AG04449 (cell line): ENCODE measurements at regions not wholly inside any gene's neighbourhood (a gene's known extent, or its start where the extent isn't known, plus 50 kb on each side); places are given as distances from the start of the nearest gene placed in this dataset.

Source experiments
- CTCF ChIA-PET: fragments of 350-600 bp; formaldehyde crosslinking; extraction: SDS; loops from one replicate; lab custom pipeline; 2021; ENCODE audit warnings: antibody characterized with exemption; lab: Yijun Ruan, JAX
- POLR2A ChIA-PET: fragments of 400-600, 350-600 bp; formaldehyde crosslinking; extraction: SDS; loops from one replicate; lab custom pipeline; 2020; ENCODE audit warnings: antibody characterized with exemption, inconsistent platforms; lab: Yijun Ruan, JAX
- DNase-seq: peaks from one replicate; pipeline ENCODE4 v3.0.0-alpha.2; 2010; ENCODE audit warnings: low read depth, low spot score
- H3K4me3 ChIP-seq: 2 replicates; pipeline ENCODE4 v1.5.1; 2011; ENCODE audit warnings: low read depth, mild to moderate bottlenecking, control low read depth, low read length
- TF ChIP-seq, protein P1 (sequence below): IDR thresholded peaks from one replicate; pipeline ENCODE4 v1.5.1; 2011; ENCODE audit warnings: mild to moderate bottlenecking, moderate library complexity, low read length, control low read depth, inconsistent platforms; ENCODE audit not compliant: insufficient read depth; ENCODE audit errors: missing control alignments

DNA sequence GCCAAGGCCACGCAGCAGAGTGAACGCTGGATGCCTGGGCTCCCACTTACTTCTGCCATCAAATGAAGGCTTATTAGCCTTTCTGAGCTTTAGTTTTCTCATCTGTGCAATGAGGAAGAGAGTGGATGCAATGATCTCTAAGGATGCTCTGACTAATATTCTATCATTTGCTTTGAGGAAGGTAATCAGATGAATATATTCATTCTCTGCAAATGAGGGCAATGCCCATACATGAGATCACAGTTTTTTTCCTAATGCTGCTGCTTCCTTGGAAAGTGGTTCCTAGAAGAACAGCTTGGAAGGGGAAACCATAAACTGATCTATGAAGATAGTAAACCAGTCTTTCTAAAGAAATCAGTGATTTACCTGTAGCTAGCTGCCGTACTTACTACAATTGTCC lies 152.4 kb downstream of the NSG2 start:
- TF ChIP-seq, protein P1, sequence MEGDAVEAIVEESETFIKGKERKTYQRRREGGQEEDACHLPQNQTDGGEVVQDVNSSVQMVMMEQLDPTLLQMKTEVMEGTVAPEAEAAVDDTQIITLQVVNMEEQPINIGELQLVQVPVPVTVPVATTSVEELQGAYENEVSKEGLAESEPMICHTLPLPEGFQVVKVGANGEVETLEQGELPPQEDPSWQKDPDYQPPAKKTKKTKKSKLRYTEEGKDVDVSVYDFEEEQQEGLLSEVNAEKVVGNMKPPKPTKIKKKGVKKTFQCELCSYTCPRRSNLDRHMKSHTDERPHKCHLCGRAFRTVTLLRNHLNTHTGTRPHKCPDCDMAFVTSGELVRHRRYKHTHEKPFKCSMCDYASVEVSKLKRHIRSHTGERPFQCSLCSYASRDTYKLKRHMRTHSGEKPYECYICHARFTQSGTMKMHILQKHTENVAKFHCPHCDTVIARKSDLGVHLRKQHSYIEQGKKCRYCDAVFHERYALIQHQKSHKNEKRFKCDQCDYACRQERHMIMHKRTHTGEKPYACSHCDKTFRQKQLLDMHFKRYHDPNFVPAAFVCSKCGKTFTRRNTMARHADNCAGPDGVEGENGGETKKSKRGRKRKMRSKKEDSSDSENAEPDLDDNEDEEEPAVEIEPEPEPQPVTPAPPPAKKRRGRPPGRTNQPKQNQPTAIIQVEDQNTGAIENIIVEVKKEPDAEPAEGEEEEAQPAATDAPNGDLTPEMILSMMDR, result no peak
- no peak overlapping the region for H3K4me3 ChIP-seq
- no peak for DNase-seq
- CTCF ChIA-PET, result no interaction called here
- POLR2A ChIA-PET, result no interaction called here

DNA sequence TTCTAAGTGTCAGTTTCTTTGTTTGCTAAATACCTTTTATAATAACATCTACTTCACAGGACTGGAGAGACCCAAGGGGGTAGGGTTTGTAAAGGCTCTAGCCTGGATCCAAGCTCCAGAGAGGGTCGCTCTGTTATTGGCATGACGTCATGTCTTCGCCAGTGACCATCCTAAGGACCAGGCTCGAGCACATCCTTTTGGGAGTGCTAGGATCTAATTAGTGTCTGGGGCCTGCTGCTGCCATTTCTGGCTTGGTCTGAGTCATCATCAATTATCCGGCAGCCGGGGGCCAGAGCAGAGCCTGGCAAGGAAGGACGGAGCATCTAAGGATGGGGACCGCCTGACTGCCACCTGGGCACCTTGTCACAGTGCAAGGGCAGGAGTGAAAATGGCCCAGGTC lies 153.0 kb downstream of the NSG2 start:
- DNase-seq, result no peak
- TF ChIP-seq, protein P1, result no peak
- ChIA-PET CTCF (no interaction called here), POLR2A (no interaction called here)
- no peak overlapping the region for H3K4me3 ChIP-seq

- ChIA-PET CTCF (no interaction called here), POLR2A (no interaction called here)
- H3K4me3 ChIP-seq, result no peak overlapping the region
- DNase-seq, result no peak
- TF ChIP-seq, protein P1, result no peak
Observed at GRCh38 chr5:174202996-174203395, 157.5 kb downstream of the NSG2 start.

GRCh38 chr5:174204535-174205313 lies 159.2 kb downstream of the NSG2 start:
- H3K4me3 ChIP-seq, result no peak overlapping the region
- TF ChIP-seq, protein P1, result no peak
- ChIA-PET POLR2A (no interaction called here), CTCF (interaction anchor here (1.6 kb wide), 1 partner anchor 107 kb away, joined by 6 read pairs; no protein-coding TSS in a partner anchor)
- DNase-seq, result no peak

GRCh38 chr5:174205939-174206338 lies 160.4 kb downstream of the NSG2 start:
- POLR2A ChIA-PET, result no interaction called here
- no peak overlapping the region for H3K4me3 ChIP-seq
- DNase-seq, result no peak
- CTCF ChIA-PET, result no interaction called here
- TF ChIP-seq, protein P1, result no peak

DNA sequence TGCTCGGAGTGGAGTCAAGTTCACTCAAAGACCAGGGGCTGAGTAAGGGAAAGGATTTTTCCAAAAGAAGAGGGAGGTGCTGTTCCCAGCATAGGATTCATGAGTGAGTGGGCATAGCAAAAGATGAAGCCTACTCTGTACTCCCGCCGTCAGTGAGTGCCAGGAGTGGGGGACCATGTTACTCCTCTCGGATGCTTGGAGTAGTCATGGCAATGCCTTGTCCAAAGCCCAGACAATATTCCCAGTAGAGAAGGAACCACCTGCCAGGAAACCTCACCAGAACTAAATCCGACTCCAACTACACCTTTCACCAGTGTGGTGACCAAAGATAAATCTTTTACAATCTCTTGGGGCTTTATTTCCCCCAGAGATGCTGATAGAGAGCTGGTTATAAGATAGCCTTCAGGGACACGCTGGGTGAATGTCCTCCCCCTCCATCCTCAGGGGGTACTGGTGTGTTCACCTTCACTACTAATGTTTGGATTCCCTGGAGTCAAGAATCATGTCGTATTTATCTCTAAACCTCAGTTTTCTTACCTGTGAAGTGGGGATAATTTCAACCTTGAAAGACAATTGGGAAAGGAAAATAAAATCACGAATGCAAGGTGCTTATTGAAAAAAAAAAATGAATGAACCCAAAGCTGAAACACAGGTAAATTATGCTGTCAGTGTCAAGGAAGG lies 165.2 kb downstream of the NSG2 start:
- no peak overlapping the region for H3K4me3 ChIP-seq
- ChIA-PET CTCF (no interaction called here), POLR2A (no interaction called here)
- no peak for DNase-seq
- TF ChIP-seq, protein P1, result no peak
